Calu3 (cell line): ENCODE measurements at regions not wholly inside any gene's neighbourhood (a gene's known extent, or its start where the extent isn't known, plus 50 kb on each side); places are given as distances from the start of the nearest gene placed in this dataset.

Source experiments
- BruUV-seq: library from RNA; stranded (reverse); fragments of 400-500 nt; replicated peaks from 2 replicates; lab custom pipeline; 2021; lab: Mats Ljungman, UMichigan
- CTCF ChIA-PET: fragments of 300-600 bp; sonication (Branson Sonifier 250); formaldehyde crosslinking; loops from one replicate; lab custom pipeline; 2022; ENCODE audit warnings: antibody characterized with exemption; lab: Charles Lee
- DNase-seq: peaks from one replicate; pipeline ENCODE4 v3.0.0; 2022
- H3K27ac Mint-ChIP-seq: one replicate; pipeline ENCODE4 v1.8.0; 2022; ENCODE audit warnings: mixed read lengths; ENCODE audit not compliant: unreplicated experiment
- H3K27me3 Mint-ChIP-seq: one replicate; pipeline ENCODE4 v1.8.0; 2022; ENCODE audit warnings: mixed read lengths; ENCODE audit not compliant: unreplicated experiment
- H3K36me3 Mint-ChIP-seq: one replicate; pipeline ENCODE4 v1.8.0; 2022; ENCODE audit warnings: mild to moderate bottlenecking, moderate library complexity, mixed read lengths; ENCODE audit not compliant: insufficient read depth, unreplicated experiment
- H3K4me1 Mint-ChIP-seq: one replicate; pipeline ENCODE4 v1.8.0; 2022; ENCODE audit warnings: mild to moderate bottlenecking, low read depth, mixed read lengths; ENCODE audit not compliant: unreplicated experiment
- H3K4me3 Mint-ChIP-seq: one replicate; pipeline ENCODE4 v1.8.0; 2022; ENCODE audit warnings: mild to moderate bottlenecking, low read depth, moderate library complexity, mixed read lengths; ENCODE audit not compliant: unreplicated experiment
- H3K9me3 Mint-ChIP-seq: one replicate; pipeline ENCODE4 v1.8.0; 2022; ENCODE audit warnings: low read depth, mixed read lengths; ENCODE audit not compliant: unreplicated experiment
- CTCF ChIP-seq: fragments of 200-600 bp; IDR thresholded peaks from one replicate; pipeline ENCODE4 v1.8.0; 2022; ENCODE audit warnings: antibody characterized with exemption; ENCODE audit not compliant: unreplicated experiment
- intact Hi-C: fragments of 100-400 bp; cut with micrococcal nuclease; formaldehyde crosslinking; loops from one replicate; pipeline ENCODE4 v1.10.0; 2022; ENCODE audit not compliant: unreplicated experiment
- microRNA-seq: library from miRNA; unstranded; fragments of <30 nt; microRNA quantifications from one replicate; pipeline ENCODE4 v1.2.0, GENCODE V29; 2022

GRCh38 chr1:199959775-199960110 lies 67.8 kb upstream of the NR5A2 start:
- TF ChIP-seq CTCF = no peak
- peaks cover 19% of the 10 kb centered on the region for H3K4me1 Mint-ChIP-seq
- H3K4me3 Mint-ChIP-seq = no peak overlapping the region
- no peaks in the 10 kb centered on the region for H3K27me3 Mint-ChIP-seq
- no peak overlapping the region for H3K27ac Mint-ChIP-seq
- no peaks in the 10 kb centered on the region for H3K9me3 Mint-ChIP-seq
- DNase-seq = no peak
- CTCF ChIA-PET = no interaction called here
- no peaks in the 10 kb centered on the region for H3K36me3 Mint-ChIP-seq
- no TSS peak for BruUV-seq
- intact Hi-C loops = loop anchor here (10.0 kb wide), 1 partner anchor 225 kb away; no protein-coding TSS in a partner anchor

- H3K27ac Mint-ChIP-seq = no peak overlapping the region
- no peaks in the 10 kb centered on the region for H3K36me3 Mint-ChIP-seq
- no peaks in the 10 kb centered on the region for H3K27me3 Mint-ChIP-seq
- no peaks in the 10 kb centered on the region for H3K9me3 Mint-ChIP-seq
- H3K4me1 Mint-ChIP-seq = peaks cover 10% of the 10 kb centered on the region
- no peak overlapping the region for H3K4me3 Mint-ChIP-seq
- BruUV-seq = no TSS peak
- DNase-seq = no peak
- no peak for TF ChIP-seq CTCF
- intact Hi-C loops = no loop called here
- CTCF ChIA-PET = no interaction called here
Measured at GRCh38 chr1:199970125-199970524, 57.4 kb upstream of the NR5A2 start.

GRCh38 chr1:199976496-199977144 lies 50.9 kb upstream of the NR5A2 start:
- peaks cover 22% of the 10 kb centered on the region for H3K4me1 Mint-ChIP-seq
- peak; percentile 21 for DNase-seq
- H3K27ac Mint-ChIP-seq = peak overlapping the region; percentile 28
- H3K36me3 Mint-ChIP-seq = no peaks in the 10 kb centered on the region
- intact Hi-C loops = no loop called here
- no peak overlapping the region for H3K4me3 Mint-ChIP-seq
- no TSS peak for BruUV-seq
- H3K27me3 Mint-ChIP-seq = no peaks in the 10 kb centered on the region
- CTCF ChIA-PET = no interaction called here
- no peaks in the 10 kb centered on the region for H3K9me3 Mint-ChIP-seq
- no peak for TF ChIP-seq CTCF

Small RNAs in the stretch of these regions (microRNA-seq; reads per million reads assigned to microRNA genes)
- gene MIR181A1 (3,006 reads per million, percentile 89 among the genes with 10 or more reads in this experiment), gene MIR181B1 (77.4 reads per million, percentile 60 among the genes with 10 or more reads in this experiment)
